ENCODE measurements at regions not wholly inside any gene's neighbourhood (a gene's known extent, or its start where the extent isn't known, plus 50 kb on each side); places are given as distances from the start of the nearest gene placed in this dataset.

GRCh38 chr12:107523775-107524535, 161.6 kb upstream of the PWP1 start:
- Histone ChIP-seq H2BK12ac (ENCODE audit: low read depth, low read length) (no peak overlapping the region), H3K36me3 (ENCODE audit: control insufficient read depth in 2 of 4, insufficient read depth in 4 of 4, low read length in 3 of 4) (no peaks in the 10 kb centered on the region; a peak in 1 of 8 replicates), H4K5ac (ENCODE audit: insufficient read length, low read depth, low read length) (no peak overlapping the region), H2AFZ (ENCODE audit: low read length) (no peak overlapping the region), H2BK15ac (ENCODE audit: low read length) (no peak overlapping the region), H4K8ac (ENCODE audit: extremely low read depth, insufficient read depth, low read length) (no peak overlapping the region), H2BK5ac (ENCODE audit: low read depth, low read length) (no peak overlapping the region), H3K14ac (ENCODE audit: insufficient read length) (no peak overlapping the region), H2AK5ac (ENCODE audit: low read depth, low read length) (no peak overlapping the region), H3K9me3 (ENCODE audit: insufficient read depth in 2 of 2, low read depth in 1 of 2, low read length in 1 of 2) (peaks cover 0 to 5% of the 10 kb centered on the region in 2 experiments; a peak in 2 of 4 replicates), H3K4me3 (ENCODE audit: extremely low read depth in 1 of 4, insufficient read depth in 2 of 4, low read depth in 3 of 4, low read length in 4 of 4) (no peak overlapping the region), H3K79me2 (ENCODE audit: control insufficient read depth in 1 of 2, insufficient read depth in 2 of 2, low read length in 2 of 2) (no peaks in the 10 kb centered on the region), H3K56ac (replicated peaks; ENCODE audit: insufficient read length, low read depth, low read length) (no peak overlapping the region), H2BK120ac (replicated peaks; ENCODE audit: low read depth, low read length) (no peak overlapping the region), H3K23me2 (ENCODE audit: low read depth, low read length) (peaks cover 4% of the 10 kb centered on the region; the same call in 1 of the 2 replicates), H3K4ac (replicated peaks; ENCODE audit: insufficient read length, low read depth, low read length) (no peak overlapping the region), H3K27ac (ENCODE audit: low read depth, low read length) (no peak overlapping the region), H3K18ac (ENCODE audit: extremely low read depth, low read length) (no peak overlapping the region), H3K4me1 (replicated peaks in 1 of 4; ENCODE audit: control insufficient read depth in 3 of 4, insufficient read depth in 4 of 4, low read length in 3 of 4) (no peaks in the 10 kb centered on the region), H3K9ac (replicated peaks in 1 of 4; ENCODE audit: extremely low read depth in 1 of 4, low read depth in 3 of 4, low read length in 3 of 4) (no peak overlapping the region), H3K79me1 (ENCODE audit: low read depth, low read length) (no peaks in the 10 kb centered on the region; the same call in 1 of the 2 replicates), H3K27me3 (replicated peaks in 1 of 4; ENCODE audit: control insufficient read depth in 3 of 4, extremely low read depth in 1 of 4, insufficient read depth in 3 of 4, low read length in 3 of 4) (no peaks in the 10 kb centered on the region), H4K20me1 (replicated peaks in 1 of 2; ENCODE audit: control insufficient read depth in 1 of 2, insufficient read depth in 2 of 2, low read length in 2 of 2) (peaks cover 0 to 4% of the 10 kb centered on the region in 2 experiments), H3K4me2 (ENCODE audit: insufficient read depth in 1 of 2, low read depth in 2 of 2, low read length in 2 of 2) (no peak overlapping the region), H2BK20ac (ENCODE audit: low read length) (no peak overlapping the region), H4K91ac (replicated peaks; ENCODE audit: insufficient read length, low read length) (no peak overlapping the region), H3K23ac (ENCODE audit: insufficient read length) (no peak overlapping the region)
- ChIA-PET POLR2A (ENCODE audit: partially characterized antibody) (interaction anchor here (0.5 to 1.6 kb wide), 4 partner anchors 86 to 409 kb away, joined by 3 to 4 read pairs (median 4); no protein-coding TSS in a partner anchor), CTCF (ENCODE audit: partially characterized antibody) (interaction anchor here (0.8 to 2.9 kb wide), 26 partner anchors 8 to 397 kb away, joined by 3 to 37 read pairs (median 4); no protein-coding TSS in a partner anchor)
- TF ChIP-seq POLR2A (IDR thresholded peaks at IDR 0.05; ENCODE audit: control extremely low read depth in 1 of 2, low read depth in 2 of 2, low read length in 2 of 2) (no peak), NANOG (IDR thresholded peaks at IDR 0.05; ENCODE audit: insufficient read depth, low read depth, low read length, poor library complexity, severe bottlenecking) (no peak), HDAC6 (IDR thresholded peaks at IDR 0.05; ENCODE audit: low read depth, low read length) (no peak)
- WGBS, 2 experiments (ENCODE audit: extremely low coverage in 1 of 2, insufficient coverage in 1 of 2, insufficient read length in 1 of 2, insufficient replicate concordance in 2 of 2, low coverage in 1 of 2, low lambda C conversion rate in 2 of 2, missing lambda C conversion rate in 1 of 2), result 90% methylated on average over 8 of the region's 8 CpGs; no CpG with 5 or more reads in 1 of the 2 experiments
- DNase-seq (ENCODE audit: low read depth in 1 of 2, low spot score in 2 of 2) (no peak), FAIRE-seq (no peak)

All from H1 (cell line).